ENCODE measurements at regions not wholly inside any gene's neighbourhood (a gene's known extent, or its start where the extent isn't known, plus 50 kb on each side); places are given as distances from the start of the nearest gene placed in this dataset.

- H3K4me3 Mint-ChIP-seq = no peak overlapping the region
Observed at GRCh38 chr15:93178371-93178770, 89.4 kb upstream of the RGMA start.

GRCh38 chr15:93176065-93176464 lies 87.1 kb upstream of the RGMA start:
- H3K9me3 Mint-ChIP-seq = peaks cover 3% of the 10 kb centered on the region
- no peaks in the 10 kb centered on the region for H3K4me1 Mint-ChIP-seq
- H3K36me3 Mint-ChIP-seq (ENCODE audit: low read depth) = no peaks in the 10 kb centered on the region
- peaks cover 6% of the 10 kb centered on the region for H3K27me3 Mint-ChIP-seq
- no peak overlapping the region for H3K27ac Mint-ChIP-seq
- intact Hi-C loops (cut with micrococcal nuclease) = no loop called here
- no peak for DNase-seq
- H3K4me3 Mint-ChIP-seq = no peak overlapping the region

More at GRCh38 chr15:93178371-93178770, 89.4 kb upstream of the RGMA start:
- Mint-ChIP-seq H3K27me3 (peaks cover 2% of the 10 kb centered on the region), H3K4me1 (no peaks in the 10 kb centered on the region), H3K9me3 (no peaks in the 10 kb centered on the region), H3K27ac (no peak overlapping the region), H3K36me3 (ENCODE audit: low read depth) (no peaks in the 10 kb centered on the region)
- intact Hi-C loops (cut with micrococcal nuclease) = no loop called here
- no peak for DNase-seq

- H3K36me3 Mint-ChIP-seq (ENCODE audit: low read depth) = no peaks in the 10 kb centered on the region
- H3K4me3 Mint-ChIP-seq = no peak overlapping the region
- peaks cover 3% of the 10 kb centered on the region for H3K9me3 Mint-ChIP-seq
- no peaks in the 10 kb centered on the region for H3K4me1 Mint-ChIP-seq
- DNase-seq = no peak
- intact Hi-C loops (cut with micrococcal nuclease) = no loop called here
- no peak overlapping the region for H3K27ac Mint-ChIP-seq
- H3K27me3 Mint-ChIP-seq = peaks cover 12% of the 10 kb centered on the region
Observed at GRCh38 chr15:93174836-93175235, 85.8 kb upstream of the RGMA start.

- DNase-seq = no peak
- Mint-ChIP-seq H3K4me1 (no peaks in the 10 kb centered on the region), H3K4me3 (no peak overlapping the region), H3K9me3 (peaks cover 3% of the 10 kb centered on the region), H3K27me3 (peaks cover 14% of the 10 kb centered on the region), H3K27ac (no peak overlapping the region), H3K36me3 (ENCODE audit: low read depth) (no peaks in the 10 kb centered on the region)
- intact Hi-C loops (cut with micrococcal nuclease) = no loop called here
Observed at GRCh38 chr15:93173369-93173768, 84.4 kb upstream of the RGMA start.

- no peak for DNase-seq
- no peak overlapping the region for H3K27ac Mint-ChIP-seq
- peaks cover 23% of the 10 kb centered on the region for H3K27me3 Mint-ChIP-seq
- H3K9me3 Mint-ChIP-seq = peaks cover 3% of the 10 kb centered on the region
- intact Hi-C loops (cut with micrococcal nuclease) = no loop called here
- H3K4me1 Mint-ChIP-seq = no peaks in the 10 kb centered on the region
- no peaks in the 10 kb centered on the region for H3K36me3 Mint-ChIP-seq (ENCODE audit: low read depth)
- H3K4me3 Mint-ChIP-seq = no peak overlapping the region
Observed at GRCh38 chr15:93171476-93171875, 82.5 kb upstream of the RGMA start.

- peaks cover 31% of the 10 kb centered on the region for H3K27me3 Mint-ChIP-seq
- no peak overlapping the region for H3K4me3 Mint-ChIP-seq
- intact Hi-C loops (cut with micrococcal nuclease) = no loop called here
- no peak overlapping the region for H3K27ac Mint-ChIP-seq
- DNase-seq = no peak
- H3K9me3 Mint-ChIP-seq = peaks cover 3% of the 10 kb centered on the region
- H3K4me1 Mint-ChIP-seq = no peaks in the 10 kb centered on the region
- no peaks in the 10 kb centered on the region for H3K36me3 Mint-ChIP-seq (ENCODE audit: low read depth)
Observed at GRCh38 chr15:93170329-93170728, 81.3 kb upstream of the RGMA start.

GRCh38 chr15:93168910-93169309 lies 79.9 kb upstream of the RGMA start:
- no peak overlapping the region for H3K27ac Mint-ChIP-seq
- intact Hi-C loops (cut with micrococcal nuclease) = no loop called here
- no peaks in the 10 kb centered on the region for H3K36me3 Mint-ChIP-seq (ENCODE audit: low read depth)
- H3K9me3 Mint-ChIP-seq = peaks cover 3% of the 10 kb centered on the region
- DNase-seq = no peak
- H3K4me3 Mint-ChIP-seq = no peak overlapping the region
- H3K4me1 Mint-ChIP-seq = peaks cover 7% of the 10 kb centered on the region
- peaks cover 31% of the 10 kb centered on the region for H3K27me3 Mint-ChIP-seq

- H3K4me1 Mint-ChIP-seq = peaks cover 7% of the 10 kb centered on the region
- no peaks in the 10 kb centered on the region for H3K9me3 Mint-ChIP-seq
- no peaks in the 10 kb centered on the region for H3K36me3 Mint-ChIP-seq (ENCODE audit: low read depth)
- H3K27me3 Mint-ChIP-seq = peaks cover 31% of the 10 kb centered on the region
- H3K4me3 Mint-ChIP-seq = no peak overlapping the region
- no peak overlapping the region for H3K27ac Mint-ChIP-seq
- DNase-seq = no peak
- intact Hi-C loops (cut with micrococcal nuclease) = no loop called here
Observed at GRCh38 chr15:93167291-93167690, 78.3 kb upstream of the RGMA start.

- H3K27ac Mint-ChIP-seq = no peak overlapping the region
- no peak overlapping the region for H3K4me3 Mint-ChIP-seq
- no peak for DNase-seq
- peaks cover 34% of the 10 kb centered on the region for H3K27me3 Mint-ChIP-seq
- no peaks in the 10 kb centered on the region for H3K9me3 Mint-ChIP-seq
- H3K36me3 Mint-ChIP-seq (ENCODE audit: low read depth) = no peaks in the 10 kb centered on the region
- peaks cover 7% of the 10 kb centered on the region for H3K4me1 Mint-ChIP-seq
- intact Hi-C loops (cut with micrococcal nuclease) = no loop called here
Observed at GRCh38 chr15:93166675-93167074, 77.7 kb upstream of the RGMA start.

- Mint-ChIP-seq H3K9me3 (no peaks in the 10 kb centered on the region), H3K27me3 (peaks cover 27% of the 10 kb centered on the region), H3K4me1 (peaks cover 7% of the 10 kb centered on the region), H3K4me3 (no peak overlapping the region), H3K36me3 (ENCODE audit: low read depth) (no peaks in the 10 kb centered on the region), H3K27ac (no peak overlapping the region)
- DNase-seq = no peak
- intact Hi-C loops (cut with micrococcal nuclease) = no loop called here
Observed at GRCh38 chr15:93165734-93166470, 76.9 kb upstream of the RGMA start.

- no peak overlapping the region for H3K27ac Mint-ChIP-seq
- no peaks in the 10 kb centered on the region for H3K36me3 Mint-ChIP-seq (ENCODE audit: low read depth)
- H3K9me3 Mint-ChIP-seq = no peaks in the 10 kb centered on the region
- intact Hi-C loops (cut with micrococcal nuclease) = no loop called here
- peaks cover 7% of the 10 kb centered on the region for H3K4me1 Mint-ChIP-seq
- no peak overlapping the region for H3K4me3 Mint-ChIP-seq
- peak; percentile 74 for DNase-seq
- H3K27me3 Mint-ChIP-seq = peaks cover 23% of the 10 kb centered on the region
Observed at GRCh38 chr15:93164409-93164808, 75.4 kb upstream of the RGMA start.

GRCh38 chr15:93162560-93162959 lies 73.5 kb upstream of the RGMA start:
- no peaks in the 10 kb centered on the region for H3K36me3 Mint-ChIP-seq (ENCODE audit: low read depth)
- H3K27me3 Mint-ChIP-seq = peaks cover 16% of the 10 kb centered on the region
- H3K27ac Mint-ChIP-seq = no peak overlapping the region
- peaks cover 7% of the 10 kb centered on the region for H3K4me1 Mint-ChIP-seq
- DNase-seq = no peak
- H3K4me3 Mint-ChIP-seq = no peak overlapping the region
- intact Hi-C loops (cut with micrococcal nuclease) = no loop called here
- no peaks in the 10 kb centered on the region for H3K9me3 Mint-ChIP-seq

GRCh38 chr15:93159930-93160329 lies 70.9 kb upstream of the RGMA start:
- Mint-ChIP-seq H3K9me3 (no peaks in the 10 kb centered on the region), H3K36me3 (ENCODE audit: low read depth) (no peaks in the 10 kb centered on the region), H3K27me3 (peaks cover 3% of the 10 kb centered on the region), H3K27ac (no peak overlapping the region), H3K4me1 (peaks cover 7% of the 10 kb centered on the region), H3K4me3 (no peak overlapping the region)
- no peak for DNase-seq
- intact Hi-C loops (cut with micrococcal nuclease) = no loop called here

- H3K27me3 Mint-ChIP-seq = peaks cover 5% of the 10 kb centered on the region
- H3K27ac Mint-ChIP-seq = no peak overlapping the region
- no peaks in the 10 kb centered on the region for H3K36me3 Mint-ChIP-seq (ENCODE audit: low read depth)
- no peaks in the 10 kb centered on the region for H3K4me1 Mint-ChIP-seq
- intact Hi-C loops (cut with micrococcal nuclease) = no loop called here
- peaks cover 3% of the 10 kb centered on the region for H3K9me3 Mint-ChIP-seq
- no peak overlapping the region for H3K4me3 Mint-ChIP-seq
- DNase-seq = no peak
Observed at GRCh38 chr15:93158097-93158900, 69.3 kb upstream of the RGMA start.

All from activated CD4-positive, alpha-beta T cell treated with anti-CD3 and anti-CD28 coated beads, Interleukin-2, amount 10 ng/mL, durations not matched to agents 24 days and 14 days (primary cell).